ENCODE measurements at regions not wholly inside any gene's neighbourhood (a gene's known extent, or its start where the extent isn't known, plus 50 kb on each side); places are given as distances from the start of the nearest gene placed in this dataset.

DNA sequence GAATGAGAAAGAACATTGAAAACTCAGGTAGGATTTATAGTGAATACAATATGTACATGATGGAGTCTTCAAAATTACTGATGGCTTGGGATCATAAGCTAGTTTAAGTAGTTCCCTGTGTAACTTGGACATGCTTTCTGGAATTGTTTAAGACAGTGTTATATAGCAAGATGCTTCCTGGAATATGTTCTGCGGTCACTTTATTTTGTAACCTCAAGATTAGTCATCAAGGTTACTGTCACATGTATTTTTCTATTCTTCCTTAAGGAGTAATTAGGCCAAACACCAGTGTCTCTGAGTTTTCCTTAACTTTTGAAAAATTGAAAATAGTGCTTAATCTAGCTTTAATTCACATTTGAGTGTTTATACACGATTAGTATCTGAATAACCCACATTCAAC is 760.3 kb upstream of the ARRDC4 start:
- no peak for TF ChIP-seq ERF (CRISPR knock-in tag; IDR thresholded peaks at IDR 0.05)
- TF ChIP-seq, protein P1, sequence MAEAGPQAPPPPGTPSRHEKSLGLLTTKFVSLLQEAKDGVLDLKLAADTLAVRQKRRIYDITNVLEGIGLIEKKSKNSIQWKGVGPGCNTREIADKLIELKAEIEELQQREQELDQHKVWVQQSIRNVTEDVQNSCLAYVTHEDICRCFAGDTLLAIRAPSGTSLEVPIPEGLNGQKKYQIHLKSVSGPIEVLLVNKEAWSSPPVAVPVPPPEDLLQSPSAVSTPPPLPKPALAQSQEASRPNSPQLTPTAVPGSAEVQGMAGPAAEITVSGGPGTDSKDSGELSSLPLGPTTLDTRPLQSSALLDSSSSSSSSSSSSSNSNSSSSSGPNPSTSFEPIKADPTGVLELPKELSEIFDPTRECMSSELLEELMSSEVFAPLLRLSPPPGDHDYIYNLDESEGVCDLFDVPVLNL (CRISPR knock-in tag; IDR thresholded peaks at IDR 0.05; ENCODE audit: low read depth): no peak
- no peak for TF ChIP-seq NR2C2 (CRISPR knock-in tag; IDR thresholded peaks at IDR 0.05)
- TF ChIP-seq NR2C2 (tag; IDR thresholded peaks at IDR 0.05): no peak
- TF ChIP-seq, protein P2, sequence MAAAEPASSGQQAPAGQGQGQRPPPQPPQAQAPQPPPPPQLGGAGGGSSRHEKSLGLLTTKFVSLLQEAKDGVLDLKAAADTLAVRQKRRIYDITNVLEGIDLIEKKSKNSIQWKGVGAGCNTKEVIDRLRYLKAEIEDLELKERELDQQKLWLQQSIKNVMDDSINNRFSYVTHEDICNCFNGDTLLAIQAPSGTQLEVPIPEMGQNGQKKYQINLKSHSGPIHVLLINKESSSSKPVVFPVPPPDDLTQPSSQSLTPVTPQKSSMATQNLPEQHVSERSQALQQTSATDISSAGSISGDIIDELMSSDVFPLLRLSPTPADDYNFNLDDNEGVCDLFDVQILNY (CRISPR knock-in tag; IDR thresholded peaks at IDR 0.05): no peak
- TF ChIP-seq PHF21A (IDR thresholded peaks at IDR 0.05; ENCODE audit: borderline replicate concordance, low read depth): no peak
- TF ChIP-seq ZNF639 (CRISPR knock-in tag; conservative IDR thresholded peaks at IDR 0.05 in 1 of 2, IDR thresholded peaks at IDR 0.05 in 1 of 2): no peak
- TF ChIP-seq ZFX (CRISPR knock-in tag; IDR thresholded peaks at IDR 0.05): no peak
- TF ChIP-seq MTF1 (CRISPR knock-in tag; IDR thresholded peaks at IDR 0.05; ENCODE audit: borderline replicate concordance): no peak
- no peak for TF ChIP-seq ESRRA (IDR thresholded peaks at IDR 0.05; ENCODE audit: borderline replicate concordance, low read depth)
- TF ChIP-seq, protein P3, sequence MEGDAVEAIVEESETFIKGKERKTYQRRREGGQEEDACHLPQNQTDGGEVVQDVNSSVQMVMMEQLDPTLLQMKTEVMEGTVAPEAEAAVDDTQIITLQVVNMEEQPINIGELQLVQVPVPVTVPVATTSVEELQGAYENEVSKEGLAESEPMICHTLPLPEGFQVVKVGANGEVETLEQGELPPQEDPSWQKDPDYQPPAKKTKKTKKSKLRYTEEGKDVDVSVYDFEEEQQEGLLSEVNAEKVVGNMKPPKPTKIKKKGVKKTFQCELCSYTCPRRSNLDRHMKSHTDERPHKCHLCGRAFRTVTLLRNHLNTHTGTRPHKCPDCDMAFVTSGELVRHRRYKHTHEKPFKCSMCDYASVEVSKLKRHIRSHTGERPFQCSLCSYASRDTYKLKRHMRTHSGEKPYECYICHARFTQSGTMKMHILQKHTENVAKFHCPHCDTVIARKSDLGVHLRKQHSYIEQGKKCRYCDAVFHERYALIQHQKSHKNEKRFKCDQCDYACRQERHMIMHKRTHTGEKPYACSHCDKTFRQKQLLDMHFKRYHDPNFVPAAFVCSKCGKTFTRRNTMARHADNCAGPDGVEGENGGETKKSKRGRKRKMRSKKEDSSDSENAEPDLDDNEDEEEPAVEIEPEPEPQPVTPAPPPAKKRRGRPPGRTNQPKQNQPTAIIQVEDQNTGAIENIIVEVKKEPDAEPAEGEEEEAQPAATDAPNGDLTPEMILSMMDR (IDR thresholded peaks at IDR 0.05 in 2 of 3, conservative IDR thresholded peaks at IDR 0.05 in 1 of 3; ENCODE audit: insufficient read depth in 2 of 3, low read depth in 1 of 3, low read length in 3 of 3): no peak
- TF ChIP-seq SRF (CRISPR knock-in tag; IDR thresholded peaks at IDR 0.05): no peak
- TF ChIP-seq, protein P4, sequence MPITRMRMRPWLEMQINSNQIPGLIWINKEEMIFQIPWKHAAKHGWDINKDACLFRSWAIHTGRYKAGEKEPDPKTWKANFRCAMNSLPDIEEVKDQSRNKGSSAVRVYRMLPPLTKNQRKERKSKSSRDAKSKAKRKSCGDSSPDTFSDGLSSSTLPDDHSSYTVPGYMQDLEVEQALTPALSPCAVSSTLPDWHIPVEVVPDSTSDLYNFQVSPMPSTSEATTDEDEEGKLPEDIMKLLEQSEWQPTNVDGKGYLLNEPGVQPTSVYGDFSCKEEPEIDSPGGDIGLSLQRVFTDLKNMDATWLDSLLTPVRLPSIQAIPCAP (CRISPR knock-in tag; IDR thresholded peaks at IDR 0.05; ENCODE audit: borderline replicate concordance): no peak

Data from K562 (cell line).